Fibroblast of skin of scalp (primary cell): ENCODE measurements at regions not wholly inside any gene's neighbourhood (a gene's known extent, or its start where the extent isn't known, plus 50 kb on each side); places are given as distances from the start of the nearest gene placed in this dataset.
"Not testable (repeated sequence)": the region's sequence is repeated elsewhere in the genome, so short reads cannot be mapped to it uniquely, and the experiment has no call there.

Experiments used
- DNase-seq: peaks from one replicate; pipeline ENCODE4 v3.0.0-alpha.2; 2013

GRCh38 chr22:47550524-47551430 lies 788.3 kb downstream of the TBC1D22A start:
- DNase-seq: no peak

GRCh38 chr22:47549741-47550340 lies 787.4 kb downstream of the TBC1D22A start:
- DNase-seq: no peak

DNA sequence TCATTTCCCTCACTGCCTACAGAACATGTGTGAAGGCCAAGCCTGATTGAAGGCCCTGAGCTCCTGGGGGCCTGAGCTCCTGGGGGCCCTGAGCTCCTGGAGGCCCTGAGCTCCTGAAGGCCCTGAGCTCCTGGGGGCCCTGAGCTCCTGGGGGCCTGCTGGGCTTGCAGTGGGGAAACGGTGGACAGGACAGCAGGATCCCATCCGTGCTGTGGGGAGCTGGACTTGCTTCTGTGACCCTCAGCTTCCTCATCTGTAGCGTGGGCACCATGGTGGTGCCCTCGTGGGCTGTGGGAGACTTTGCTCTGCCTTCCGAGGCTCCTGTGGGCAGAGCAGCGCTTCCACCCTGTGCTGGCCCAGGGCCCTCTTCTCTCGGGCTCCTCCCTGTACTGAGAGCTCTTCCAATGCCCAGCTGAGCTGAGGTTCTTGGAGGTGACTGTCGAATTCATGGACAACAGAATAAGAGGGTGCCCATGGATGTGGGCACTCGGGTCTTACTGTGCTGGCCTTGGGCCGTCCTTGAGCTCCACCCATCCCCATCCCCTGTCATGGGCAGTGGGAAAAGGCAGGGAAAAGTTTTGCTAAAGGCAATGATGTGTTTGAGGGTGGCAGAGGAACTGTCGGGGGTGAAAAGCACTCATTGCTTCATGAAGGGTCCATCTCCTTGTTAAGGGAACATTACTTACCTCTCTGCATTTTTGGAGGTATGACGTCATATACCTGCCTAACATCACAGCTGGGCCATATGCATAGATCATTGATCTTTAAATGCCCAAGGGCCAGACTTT lies 786.7 kb downstream of the TBC1D22A start:
- no peak for DNase-seq

GRCh38 chr22:47547881-47548650 lies 785.6 kb downstream of the TBC1D22A start:
- no peak for DNase-seq

DNA sequence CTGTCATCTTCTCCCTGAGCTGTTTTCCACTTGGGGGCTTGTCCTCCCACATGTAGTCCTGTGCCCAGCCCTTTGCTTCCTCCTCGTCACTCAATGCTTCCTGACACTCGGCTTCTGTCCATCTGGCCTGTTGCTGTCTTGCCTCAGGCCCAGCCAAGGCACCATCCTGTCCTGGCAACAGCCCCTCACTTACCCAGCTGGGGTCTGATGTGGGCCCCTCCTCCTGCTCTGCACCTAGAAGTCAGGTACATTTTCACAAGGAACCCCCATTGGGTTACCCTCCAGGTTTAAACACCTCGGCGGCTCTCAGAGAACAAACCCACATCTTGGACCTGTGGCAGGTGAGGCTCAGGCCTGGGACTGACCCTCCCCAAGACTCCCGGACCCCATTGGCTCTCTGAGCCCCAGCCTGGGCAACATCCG lies 784.8 kb downstream of the TBC1D22A start:
- no peak for DNase-seq

- no peak for DNase-seq
These were observed 782.2 kb downstream of the TBC1D22A start for GRCh38 chr22:47544696-47545095.

DNA sequence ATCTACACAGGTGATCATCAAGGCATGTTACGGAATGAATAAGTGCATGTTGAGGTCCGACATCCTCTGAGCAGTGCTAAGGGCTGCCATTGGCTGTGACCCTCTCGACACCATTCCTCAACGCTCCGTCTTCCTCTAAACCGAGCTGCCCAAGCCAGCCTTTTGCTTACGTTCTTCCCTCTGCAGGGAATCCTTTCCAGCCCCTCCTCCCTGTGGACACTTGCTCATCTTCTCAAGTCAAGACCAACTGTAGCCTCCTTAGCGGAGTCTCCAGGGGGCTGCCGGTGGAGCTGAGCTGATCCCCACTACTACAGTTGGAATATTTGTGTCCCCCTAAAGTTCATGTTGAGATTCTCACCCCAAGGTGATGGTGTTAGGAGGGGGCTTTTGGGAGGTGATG lies 781.0 kb downstream of the TBC1D22A start:
- DNase-seq: no peak

GRCh38 chr22:47540011-47540410 lies 777.6 kb downstream of the TBC1D22A start:
- DNase-seq: no peak

DNA sequence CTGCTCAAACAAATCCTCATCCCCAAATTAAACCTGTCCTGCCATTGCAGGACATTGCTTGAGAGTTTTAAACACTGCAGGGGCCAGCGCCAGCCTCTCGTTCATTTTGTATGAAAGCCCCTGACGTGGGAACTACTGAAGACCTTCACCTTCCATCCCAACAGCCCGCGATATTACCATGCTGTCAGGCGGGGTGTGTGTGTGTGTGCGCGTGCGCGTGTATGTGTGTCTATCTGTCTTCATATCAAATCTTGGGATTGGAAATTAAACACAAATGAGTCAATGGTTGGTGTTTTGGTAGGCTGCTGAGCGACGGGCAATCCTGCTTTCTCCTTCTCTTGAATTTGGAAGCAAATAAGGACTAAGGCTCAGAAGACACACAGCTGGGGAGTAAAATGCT lies 776.9 kb downstream of the TBC1D22A start:
- no peak for DNase-seq

- DNase-seq: no peak
These were observed 773.2 kb downstream of the TBC1D22A start for GRCh38 chr22:47535681-47536080.

- DNase-seq: no peak
These were observed 772.5 kb downstream of the TBC1D22A start for GRCh38 chr22:47534804-47535410.

DNA sequence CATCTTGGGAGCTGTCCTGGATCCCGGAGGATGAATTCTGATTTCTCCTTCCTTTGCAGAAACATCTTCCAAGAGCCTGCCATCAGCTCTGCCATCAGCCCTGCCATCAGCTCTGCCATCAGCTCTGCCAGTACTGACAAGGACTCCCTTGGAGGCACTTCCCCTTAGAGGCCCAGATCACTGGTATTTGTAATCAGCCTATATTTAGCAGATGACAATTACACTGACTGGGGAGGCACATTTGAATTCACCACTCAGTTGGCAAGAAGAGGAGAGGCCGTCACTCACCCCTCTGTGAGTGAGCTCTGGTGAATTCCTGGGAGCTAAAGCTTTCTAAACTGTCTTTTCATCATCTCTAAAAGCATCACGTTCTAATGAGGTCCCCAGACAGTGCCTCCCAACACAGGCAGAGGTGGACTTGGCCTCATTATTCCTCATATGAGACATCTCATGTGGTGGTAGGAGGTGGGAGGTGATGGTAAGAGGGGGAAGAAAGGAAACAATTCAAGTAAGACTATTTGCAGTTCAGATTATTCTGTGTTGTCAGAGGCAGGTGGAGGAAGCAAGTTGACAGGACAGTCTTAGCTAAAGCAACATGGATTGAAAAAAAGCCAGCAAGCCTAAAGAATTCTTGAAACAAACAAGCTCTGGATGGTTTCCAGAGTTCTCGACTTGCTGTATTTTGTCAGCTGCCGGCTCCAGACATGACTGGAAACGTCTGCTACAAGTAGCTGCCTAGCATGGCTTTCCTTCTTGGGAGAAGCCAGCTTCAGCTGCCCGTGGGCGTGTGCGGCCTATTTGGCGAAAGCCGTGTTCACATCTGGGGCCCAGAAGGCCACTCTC lies 771.7 kb downstream of the TBC1D22A start:
- DNase-seq: no peak

GRCh38 chr22:47517062-47517461 lies 754.6 kb downstream of the TBC1D22A start:
- no peak for DNase-seq

DNA sequence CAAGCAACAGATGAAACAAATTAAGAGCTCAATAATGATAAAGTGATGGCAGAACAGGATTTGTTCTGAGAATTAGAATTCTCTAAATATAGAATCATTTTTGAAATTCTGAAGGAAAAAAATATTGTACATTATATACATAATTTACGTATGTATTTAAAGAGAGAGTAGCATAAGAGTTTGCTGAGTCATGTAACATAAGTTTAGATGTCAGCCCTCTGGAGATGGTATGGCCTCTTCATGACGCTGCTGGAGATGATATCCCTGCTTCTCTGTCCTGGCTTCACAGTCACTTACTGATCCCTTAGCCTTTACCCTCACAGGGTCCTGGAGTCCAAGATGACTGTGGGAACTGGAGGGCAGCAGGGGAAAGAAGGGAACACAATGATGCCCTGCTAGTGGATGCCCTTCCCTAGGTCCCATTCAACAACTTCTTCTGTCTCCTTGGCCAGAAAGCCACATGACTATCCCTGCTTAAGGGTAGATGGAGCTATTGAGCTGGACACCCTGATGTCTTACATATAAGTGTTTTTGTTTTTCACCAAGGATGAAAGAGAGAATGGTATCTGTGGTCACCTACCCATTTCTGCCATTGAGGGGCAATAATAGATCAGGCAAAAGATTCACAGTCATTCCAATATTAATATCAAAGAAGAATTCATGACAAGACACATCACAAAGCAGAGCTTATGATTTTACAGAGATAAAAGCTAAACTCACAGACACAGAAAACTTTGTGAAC lies 753.1 kb downstream of the TBC1D22A start:
- DNase-seq: peak; percentile 13

- no peak for DNase-seq
These were observed 750.2 kb downstream of the TBC1D22A start for GRCh38 chr22:47512617-47513016.

DNA sequence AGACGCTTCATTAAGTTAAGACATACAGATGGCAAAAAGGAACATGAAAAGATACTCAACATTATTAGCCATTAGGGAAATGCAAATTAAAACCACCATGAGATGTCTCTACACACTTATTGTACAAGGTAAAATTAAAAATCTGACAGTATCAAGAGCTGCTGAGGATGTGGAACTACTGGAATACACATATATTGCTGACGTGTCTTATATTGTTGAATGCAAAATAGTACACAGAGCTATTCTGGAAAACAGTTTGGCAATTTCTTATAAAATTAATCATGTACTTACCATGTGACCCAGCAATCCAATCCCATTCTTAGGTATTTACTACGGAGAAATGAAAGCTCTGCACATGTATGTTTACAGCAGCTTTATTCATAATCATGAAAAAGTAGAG lies 742.5 kb downstream of the TBC1D22A start:
- DNase-seq: no peak

- DNase-seq: no peak
These were observed 736.6 kb downstream of the TBC1D22A start for GRCh38 chr22:47498969-47499495.

GRCh38 chr22:47497666-47498065 lies 735.2 kb downstream of the TBC1D22A start:
- no peak for DNase-seq

DNA sequence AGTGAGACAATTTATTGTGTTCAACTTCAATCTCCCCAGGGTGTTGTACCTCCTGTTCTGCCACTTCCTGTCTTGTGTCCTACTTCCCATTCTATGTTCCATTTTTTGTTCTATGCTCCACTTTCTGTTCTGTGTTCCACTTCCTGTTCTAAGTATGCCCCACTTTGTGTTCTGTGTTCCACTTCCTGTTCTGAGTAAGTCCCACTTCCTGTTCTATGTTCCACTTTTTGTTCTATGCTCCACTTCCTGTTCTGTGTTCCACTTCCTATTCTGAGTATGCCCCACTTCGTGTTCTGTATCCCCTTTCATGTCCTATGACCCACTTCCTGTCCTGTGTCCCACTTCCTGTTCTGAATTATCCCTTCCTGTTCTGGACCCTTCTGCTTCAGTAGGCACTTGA lies 732.7 kb downstream of the TBC1D22A start:
- no peak for DNase-seq

GRCh38 chr22:47488131-47488530 lies 725.7 kb downstream of the TBC1D22A start:
- DNase-seq: not testable (repeated sequence)
